Germinal center (tissue), 1 donor: ENCODE measurements at regions not wholly inside any gene's neighbourhood (a gene's known extent, or its start where the extent isn't known, plus 50 kb on each side); places are given as distances from the start of the nearest gene placed in this dataset.

Source experiments
- DNase-seq: peaks from one replicate; pipeline ENCODE4 v3.0.0; 2012; ENCODE audit warnings: mixed read lengths, low spot score

DNA sequence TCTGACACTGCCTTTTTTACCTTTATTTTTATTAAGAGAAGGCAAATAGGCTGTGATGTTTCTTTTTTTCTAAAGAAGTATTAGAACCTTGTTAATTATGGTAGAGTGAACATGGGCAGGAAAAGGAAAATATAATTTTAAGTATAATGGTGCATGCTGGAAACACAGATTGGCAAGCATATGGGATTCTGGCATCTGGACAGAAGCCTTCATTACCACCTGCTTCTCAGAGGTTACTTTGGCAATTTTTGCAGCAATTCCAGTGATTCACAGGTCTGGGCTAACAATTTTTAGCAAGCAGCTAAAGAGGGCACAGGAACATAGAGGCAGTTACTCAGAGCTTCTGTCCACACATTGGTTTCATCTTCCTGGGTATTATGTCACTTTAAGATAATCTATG lies 258.3 kb downstream of the DIPK2A start:
- no peak for DNase-seq

DNA sequence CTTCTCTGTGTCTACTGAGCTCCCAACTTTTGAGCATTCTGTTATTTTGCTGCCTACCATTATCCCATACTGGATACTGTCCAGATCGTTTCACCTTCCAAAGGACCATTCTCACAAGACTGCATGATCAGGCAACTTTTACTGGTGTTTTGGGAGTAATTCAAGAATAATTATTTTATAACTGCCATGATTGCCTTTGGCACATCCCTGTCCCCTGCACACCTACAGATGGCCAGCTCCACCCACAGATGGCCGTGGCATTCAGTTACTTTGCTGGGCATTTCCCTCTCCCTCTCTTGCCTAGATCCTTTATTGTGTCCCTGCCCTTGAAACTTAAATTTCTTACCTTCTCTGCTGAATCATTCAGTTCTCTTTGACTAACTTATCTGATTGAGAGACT lies 263.9 kb downstream of the DIPK2A start:
- no peak for DNase-seq

- DNase-seq, result no peak
Measured at GRCh38 chr3:144237351-144237750, 265.7 kb downstream of the DIPK2A start.

GRCh38 chr3:144241404-144241803 lies 269.8 kb downstream of the DIPK2A start:
- DNase-seq, result no peak

DNA sequence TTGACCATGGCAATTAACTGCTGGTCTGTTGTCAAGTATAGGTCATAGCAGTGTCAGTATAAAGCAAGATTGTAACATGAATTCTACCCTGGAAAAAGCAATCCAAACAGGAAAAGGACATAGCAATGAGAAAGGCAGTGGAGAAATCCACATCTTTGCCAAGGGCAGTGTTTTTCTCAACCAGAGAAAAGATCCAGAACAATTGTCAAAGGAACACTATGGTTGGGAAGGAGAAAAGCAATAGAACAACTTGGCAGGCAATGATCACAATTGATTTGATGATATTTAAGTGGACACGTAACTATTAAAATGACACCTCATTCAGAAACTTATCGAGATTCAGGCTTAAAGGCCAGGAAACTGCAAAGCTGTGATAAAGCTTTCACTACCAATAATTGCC lies 271.1 kb downstream of the DIPK2A start:
- DNase-seq, result no peak

DNA sequence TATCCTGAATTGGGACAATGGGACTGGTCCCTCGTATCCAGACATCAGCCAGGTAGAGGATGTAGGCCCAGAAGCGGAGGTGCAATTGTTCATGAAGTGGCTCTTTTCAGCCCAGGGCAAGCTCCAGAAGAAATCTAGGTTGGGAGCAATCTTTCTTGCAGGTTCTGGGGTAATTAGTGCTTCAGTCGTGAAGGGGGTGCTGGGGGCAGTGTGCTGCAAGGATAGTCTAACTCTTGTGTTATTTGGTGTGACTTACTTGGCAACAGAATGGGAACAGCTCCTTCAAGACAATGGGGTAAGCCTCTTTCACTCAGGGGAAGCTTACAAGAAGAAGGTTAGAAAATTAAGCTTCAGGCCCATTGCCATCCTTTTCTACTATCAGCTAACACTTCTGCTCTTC lies 273.0 kb downstream of the DIPK2A start:
- no peak for DNase-seq

- DNase-seq, result no peak
Measured at GRCh38 chr3:144252896-144253295, 281.3 kb downstream of the DIPK2A start.

GRCh38 chr3:144257381-144257780 lies 285.8 kb downstream of the DIPK2A start:
- no peak for DNase-seq

- no peak for DNase-seq
Measured at GRCh38 chr3:144259267-144259666, 287.6 kb downstream of the DIPK2A start.

DNA sequence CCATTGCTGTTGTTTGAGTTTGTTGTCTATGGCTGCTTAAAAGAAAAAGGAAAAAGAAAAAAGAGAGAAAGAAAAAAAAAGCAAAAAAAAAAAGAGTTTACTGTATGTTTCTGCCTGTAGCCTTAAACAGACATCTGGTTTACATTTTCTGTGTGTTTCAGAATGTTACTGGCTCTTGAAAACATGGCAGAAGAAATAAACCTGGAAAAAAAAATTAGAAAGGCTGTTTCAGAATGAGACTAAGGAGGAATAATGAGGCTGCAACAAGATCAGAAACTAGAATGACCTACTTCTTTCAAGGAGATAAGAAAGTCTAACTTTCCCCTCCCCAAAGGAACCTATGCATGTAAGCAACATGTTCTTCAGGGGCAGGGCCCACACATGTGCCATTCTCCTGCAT lies 292.1 kb downstream of the DIPK2A start:
- DNase-seq, result no peak

DNA sequence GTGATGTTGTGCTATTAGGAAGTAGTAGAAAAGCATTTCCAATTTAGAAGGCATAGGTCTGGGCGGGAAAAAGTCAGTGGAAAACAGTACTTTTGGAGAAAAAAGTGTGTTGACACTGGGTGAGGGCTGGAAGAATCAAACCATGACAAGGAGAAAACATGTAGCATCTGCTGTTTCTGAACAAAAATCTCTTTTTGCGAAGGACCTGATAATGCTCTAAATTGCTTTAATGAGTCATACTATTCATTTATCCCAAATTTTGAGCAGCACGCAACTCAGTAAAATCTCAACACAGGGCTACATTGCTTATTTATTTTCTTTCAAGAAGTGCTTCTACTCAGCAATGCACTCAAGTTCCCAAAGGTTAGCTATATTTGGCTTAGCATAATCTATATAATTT lies 292.7 kb downstream of the DIPK2A start:
- DNase-seq, result no peak

- DNase-seq, result no peak
Measured at GRCh38 chr3:144264794-144265193, 293.2 kb downstream of the DIPK2A start.

- DNase-seq, result no peak
Measured at GRCh38 chr3:144265542-144266100, 294.0 kb downstream of the DIPK2A start.

- no peak for DNase-seq
Measured at GRCh38 chr3:144270100-144270499, 298.5 kb downstream of the DIPK2A start.

- no peak for DNase-seq
Measured at GRCh38 chr3:144272680-144273079, 301.1 kb downstream of the DIPK2A start.

DNA sequence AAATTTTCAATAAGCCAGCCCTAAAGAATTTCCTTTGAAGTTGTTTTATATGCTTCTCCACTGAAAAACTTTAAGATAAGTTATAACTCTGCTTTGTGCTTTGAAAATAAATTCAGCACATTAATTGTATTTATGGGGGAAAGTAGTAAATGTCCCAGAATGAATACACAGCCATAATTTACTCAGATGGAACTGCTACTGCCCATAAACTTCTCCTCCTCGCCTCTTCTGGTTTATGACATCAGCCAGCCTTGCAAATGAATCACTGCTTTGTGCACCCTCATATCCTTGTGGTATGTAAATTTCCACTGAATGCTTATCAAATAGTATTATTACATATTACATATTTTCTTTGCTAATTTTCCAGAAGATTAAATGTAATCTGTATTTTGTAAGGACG lies 302.0 kb downstream of the DIPK2A start:
- DNase-seq, result no peak

- DNase-seq, result no peak
Measured at GRCh38 chr3:144275005-144275404, 303.4 kb downstream of the DIPK2A start.

GRCh38 chr3:144282313-144282712 lies 310.7 kb downstream of the DIPK2A start:
- DNase-seq, result no peak

DNA sequence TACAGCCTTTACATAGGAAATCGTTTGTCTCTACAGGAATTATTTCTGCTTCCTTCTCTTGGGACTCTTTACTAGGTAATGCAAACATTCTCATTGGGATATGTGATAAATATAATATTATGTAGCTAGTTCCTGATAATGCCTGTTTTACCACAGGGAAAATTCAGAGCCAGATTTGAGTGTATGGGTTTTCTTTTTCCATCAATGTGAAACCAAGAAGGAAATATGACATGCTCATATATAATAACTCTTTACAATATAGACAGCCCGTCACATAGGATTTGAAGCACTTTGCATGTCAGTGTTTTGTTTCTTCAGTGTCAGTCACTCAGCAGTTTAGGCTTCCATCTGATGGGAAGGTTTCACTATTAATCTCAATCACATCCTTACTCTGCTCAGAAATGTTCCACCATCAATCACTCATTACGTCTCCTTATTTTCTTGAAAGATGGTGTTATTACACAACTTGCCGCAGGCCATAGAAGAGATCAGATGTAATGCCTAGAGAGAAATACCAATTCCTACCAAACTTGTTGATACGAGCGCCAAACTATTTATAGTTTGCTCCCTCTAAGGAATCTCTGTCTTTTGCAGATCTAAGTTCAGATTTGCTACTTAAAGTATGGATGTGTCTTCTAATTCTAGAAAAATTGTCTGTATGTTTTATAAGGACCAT lies 314.8 kb downstream of the DIPK2A start:
- no peak for DNase-seq

GRCh38 chr3:144287001-144287400 lies 315.4 kb downstream of the DIPK2A start:
- DNase-seq, result no peak

GRCh38 chr3:144289057-144289456 lies 317.4 kb downstream of the DIPK2A start:
- DNase-seq, result no peak

DNA sequence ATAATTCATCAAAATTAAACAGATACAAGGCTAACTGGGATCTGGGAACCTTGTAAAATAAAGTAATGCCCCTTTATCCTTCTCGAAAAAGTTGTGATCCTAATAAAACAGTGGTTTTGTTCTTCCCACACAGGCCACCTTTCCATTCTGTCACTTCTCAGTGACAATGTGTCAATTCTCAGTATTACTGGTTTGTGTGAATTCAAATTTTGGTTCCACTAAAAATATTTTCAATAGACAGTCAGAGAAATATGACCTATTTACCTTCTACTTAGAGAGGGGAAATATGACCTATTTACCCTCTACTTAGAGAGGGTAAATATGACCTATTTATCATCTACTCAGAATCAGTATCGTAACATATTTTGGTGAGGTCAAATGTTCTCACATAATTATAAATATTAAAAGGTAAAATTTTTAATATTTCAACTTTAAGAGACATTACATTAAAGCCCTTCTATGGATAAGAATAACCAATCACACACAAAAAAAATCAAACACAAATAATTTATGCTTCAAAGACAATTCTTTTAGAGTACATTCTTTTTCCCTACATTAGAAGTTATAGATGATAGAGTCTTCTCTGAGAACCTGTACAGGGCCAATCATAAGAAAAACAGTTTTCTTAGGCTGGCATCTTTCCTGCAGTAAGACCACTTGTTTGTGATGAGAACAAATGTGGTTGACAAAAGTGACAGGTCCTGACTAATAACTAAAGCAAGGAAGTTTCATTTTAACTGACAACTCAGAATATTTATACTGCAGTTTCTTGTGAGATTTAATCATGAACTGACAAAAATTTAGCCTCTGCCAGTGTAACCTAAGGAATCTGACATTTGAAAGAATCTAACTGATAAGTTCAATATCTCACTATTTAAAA lies 323.3 kb downstream of the DIPK2A start:
- no peak for DNase-seq

GRCh38 chr3:144295613-144296012 lies 324.0 kb downstream of the DIPK2A start:
- no peak for DNase-seq
